H1 (cell line): ENCODE measurements at regions not wholly inside any gene's neighbourhood (a gene's known extent, or its start where the extent isn't known, plus 50 kb on each side); places are given as distances from the start of the nearest gene placed in this dataset.

Experiments used
- JUN ChIP-seq: IDR thresholded peaks from 2 replicates; pipeline ENCODE4 v1.6.1; 2011; ENCODE audit warnings: low read depth, mild to moderate bottlenecking, improper control_type of control experiment, low read length
- POLR2A ChIP-seq, 2 experiments: IDR thresholded peaks; 1 replicate in 1 of 2; 2 replicates in 1 of 2; pipeline ENCODE4 v1.6.1; 2011; ENCODE audit warnings: low read depth in 2 of 2, low read length in 2 of 2, mild to moderate bottlenecking in 2 of 2; ENCODE audit errors: control extremely low read depth in 1 of 2
- TF ChIP-seq, protein P1 (sequence below), 3 experiments: IDR thresholded peaks; 1 replicate in 2 of 3; 2 replicates in 1 of 3; pipeline versions ENCODE4 v1.5.1 to v1.6.1; 2011; ENCODE audit warnings: low read length in 3 of 3, mild to moderate bottlenecking in 3 of 3, inconsistent platforms in 2 of 3, low read depth in 1 of 3, moderate library complexity in 1 of 3; ENCODE audit not compliant: insufficient read depth in 1 of 3; ENCODE audit errors: control extremely low read depth in 1 of 3

DNA sequence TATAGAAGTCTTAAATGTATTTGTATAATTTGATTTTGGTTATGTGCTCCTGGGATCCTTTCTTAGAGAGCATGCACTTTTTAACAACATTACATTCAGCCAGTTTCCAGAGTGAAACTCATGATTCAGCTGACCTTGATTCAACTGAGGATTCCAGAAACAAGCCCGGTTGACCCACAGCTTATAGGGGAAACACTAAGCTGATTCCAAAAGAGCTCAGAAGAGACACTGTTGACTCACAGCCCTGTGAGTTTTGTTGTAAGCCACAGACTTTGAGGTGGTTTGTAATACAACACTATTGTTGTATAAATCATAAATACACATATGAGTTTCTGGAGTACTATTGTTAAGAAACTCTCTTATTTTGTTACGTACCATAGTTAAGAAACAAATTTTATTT, 133.8 kb upstream of the MGAT4C start:
- TF ChIP-seq POLR2A (IDR thresholded peaks at IDR 0.05; ENCODE audit: control extremely low read depth in 1 of 2, low read depth in 2 of 2, low read length in 2 of 2) (no peak), JUN (no peak)
- TF ChIP-seq, protein P1, sequence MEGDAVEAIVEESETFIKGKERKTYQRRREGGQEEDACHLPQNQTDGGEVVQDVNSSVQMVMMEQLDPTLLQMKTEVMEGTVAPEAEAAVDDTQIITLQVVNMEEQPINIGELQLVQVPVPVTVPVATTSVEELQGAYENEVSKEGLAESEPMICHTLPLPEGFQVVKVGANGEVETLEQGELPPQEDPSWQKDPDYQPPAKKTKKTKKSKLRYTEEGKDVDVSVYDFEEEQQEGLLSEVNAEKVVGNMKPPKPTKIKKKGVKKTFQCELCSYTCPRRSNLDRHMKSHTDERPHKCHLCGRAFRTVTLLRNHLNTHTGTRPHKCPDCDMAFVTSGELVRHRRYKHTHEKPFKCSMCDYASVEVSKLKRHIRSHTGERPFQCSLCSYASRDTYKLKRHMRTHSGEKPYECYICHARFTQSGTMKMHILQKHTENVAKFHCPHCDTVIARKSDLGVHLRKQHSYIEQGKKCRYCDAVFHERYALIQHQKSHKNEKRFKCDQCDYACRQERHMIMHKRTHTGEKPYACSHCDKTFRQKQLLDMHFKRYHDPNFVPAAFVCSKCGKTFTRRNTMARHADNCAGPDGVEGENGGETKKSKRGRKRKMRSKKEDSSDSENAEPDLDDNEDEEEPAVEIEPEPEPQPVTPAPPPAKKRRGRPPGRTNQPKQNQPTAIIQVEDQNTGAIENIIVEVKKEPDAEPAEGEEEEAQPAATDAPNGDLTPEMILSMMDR (IDR thresholded peaks at IDR 0.05; ENCODE audit: control extremely low read depth in 1 of 3, insufficient read depth in 1 of 3, low read depth in 1 of 3, low read length in 3 of 3) = no peak
